Esophagus squamous epithelium (tissue), 4 donors: ENCODE measurements at regions not wholly inside any gene's neighbourhood (a gene's known extent, or its start where the extent isn't known, plus 50 kb on each side); places are given as distances from the start of the nearest gene placed in this dataset.

Experiments
- CTCF ChIP-seq, 6 experiments: fragments of 450-650 bp in 4 of 6; fragments of 200-600 bp in 2 of 6; sonication (generic) in 2 of 6; IDR thresholded peaks; one replicate each; pipeline ENCODE4 v1.5.1; 2016 to 2019; ENCODE audit warnings: antibody characterized with exemption in 6 of 6, mild to moderate bottlenecking in 4 of 6, moderate library complexity in 4 of 6
- POLR2A ChIP-seq, 4 donors: fragments of 450-650 bp; IDR thresholded peaks; one replicate each; pipeline ENCODE4 v1.6.1; 2017; ENCODE audit warnings: antibody characterized with exemption in 4 of 4, mild to moderate bottlenecking in 4 of 4, moderate library complexity in 3 of 4

GRCh38 chr6:137581019-137581707, 87.0 kb upstream of the OLIG3 start:
- TF ChIP-seq CTCF (IDR thresholded peaks at IDR 0.05): no peak
- TF ChIP-seq POLR2A (IDR thresholded peaks at IDR 0.05): no peak
